Ovary (tissue), 3 donors: ENCODE measurements at regions not wholly inside any gene's neighbourhood (a gene's known extent, or its start where the extent isn't known, plus 50 kb on each side); places are given as distances from the start of the nearest gene placed in this dataset.

Experiments
- CTCF ChIP-seq, 3 donors: fragments of 450-650 bp in 2 of 3; fragments of 200-600 bp in 1 of 3; IDR thresholded peaks; one replicate each; pipeline versions ENCODE4 v1.5.1 to v1.8.0; 2016 to 2022; ENCODE audit warnings: antibody characterized with exemption in 3 of 3, mild to moderate bottlenecking in 1 of 3
- POLR2A ChIP-seq: fragments of 450-650 bp; IDR thresholded peaks from one replicate; pipeline ENCODE4 v1.6.1; 2017; ENCODE audit warnings: antibody characterized with exemption, mild to moderate bottlenecking, moderate library complexity
- donor health status: DM: no; HTN: no; CAD: no.

- TF ChIP-seq CTCF (IDR thresholded peaks at IDR 0.05) (no peak), POLR2A (no peak)
Observed at GRCh38 chr6:41457303-41457670, 88.9 kb upstream of the FOXP4 start.
